COLO668 (cell line): ENCODE measurements at regions not wholly inside any gene's neighbourhood (a gene's known extent, or its start where the extent isn't known, plus 50 kb on each side); places are given as distances from the start of the nearest gene placed in this dataset.

Experiments used
- DNase-seq: peaks from one replicate; lab custom pipeline; 2025; ENCODE audit not compliant: unreplicated experiment; lab: John Stamatoyannopoulos, UW

DNA sequence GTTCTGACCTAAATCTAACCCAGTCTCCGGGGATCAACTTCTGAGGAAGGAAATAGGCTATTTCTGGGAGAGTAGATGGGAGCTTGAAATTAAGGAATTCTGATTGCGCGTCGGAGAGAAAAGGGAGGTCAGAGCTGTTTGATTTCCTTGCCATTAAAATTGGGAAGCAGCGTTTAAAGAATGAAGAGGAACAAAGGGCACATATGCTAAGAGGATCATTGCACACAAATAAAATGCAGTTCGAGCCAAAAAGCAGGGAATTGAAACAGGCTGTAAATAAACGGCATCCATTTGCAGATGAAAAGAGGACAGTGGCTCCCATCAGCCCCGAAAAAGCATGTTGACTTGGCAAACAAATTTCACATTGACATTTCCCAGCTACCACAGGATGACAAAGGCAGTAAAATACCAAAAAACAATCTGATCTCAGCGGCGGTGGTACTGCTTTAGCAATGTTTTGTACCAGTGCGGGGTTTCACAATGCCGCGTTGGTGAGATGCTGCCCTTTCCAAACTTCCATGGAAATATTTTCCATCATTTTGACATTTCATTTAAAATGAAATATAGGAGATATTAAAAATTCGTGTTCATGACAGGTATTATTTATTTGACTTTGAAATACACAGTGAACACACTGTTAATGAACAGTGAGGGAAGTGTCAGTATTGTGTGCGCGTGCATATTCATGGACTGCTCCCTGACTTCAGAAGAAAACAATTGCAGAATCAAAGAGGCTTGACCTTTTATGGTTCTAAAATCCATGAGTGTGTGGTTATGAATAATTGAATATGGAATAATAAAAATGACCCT is 108.8 kb downstream of the SQOR start:
- DNase-seq: no peak

DNA sequence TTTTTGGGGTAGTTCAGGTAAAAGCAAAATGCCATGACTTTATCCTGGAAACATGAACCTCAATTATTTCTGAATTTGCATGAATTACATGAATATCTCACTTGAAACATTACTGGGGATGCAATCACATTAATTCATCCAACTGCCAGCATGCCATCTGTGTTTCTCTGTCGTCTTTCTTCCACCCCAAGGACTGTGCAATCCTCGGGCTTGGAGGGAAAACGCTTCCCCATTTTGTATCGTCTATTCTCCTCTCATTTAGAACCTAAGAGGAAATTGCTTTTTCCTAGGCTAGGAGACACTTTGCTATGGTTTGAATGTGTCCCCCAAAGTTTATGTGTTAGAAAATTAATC is 109.4 kb downstream of the SQOR start:
- DNase-seq: no peak

DNA sequence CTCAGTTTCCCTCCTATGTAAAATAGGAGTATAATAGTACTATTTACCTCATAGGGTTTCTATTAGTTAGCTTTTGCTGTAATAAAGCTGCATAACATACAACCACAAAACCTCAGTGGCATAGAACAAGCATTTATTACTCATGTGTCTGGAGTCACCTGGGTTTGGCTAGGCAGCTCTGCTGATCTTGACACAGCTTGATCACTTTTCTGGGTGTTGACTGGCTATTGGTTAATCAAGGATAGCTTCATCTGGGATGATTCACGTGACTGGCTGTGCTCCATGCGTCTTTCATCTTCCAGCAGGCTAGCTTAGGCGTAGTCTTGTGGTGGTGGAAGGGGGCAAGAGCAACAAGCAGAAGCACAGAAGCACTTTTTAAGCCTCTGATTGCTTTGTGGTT is 112.6 kb downstream of the SQOR start:
- DNase-seq: no peak

DNA sequence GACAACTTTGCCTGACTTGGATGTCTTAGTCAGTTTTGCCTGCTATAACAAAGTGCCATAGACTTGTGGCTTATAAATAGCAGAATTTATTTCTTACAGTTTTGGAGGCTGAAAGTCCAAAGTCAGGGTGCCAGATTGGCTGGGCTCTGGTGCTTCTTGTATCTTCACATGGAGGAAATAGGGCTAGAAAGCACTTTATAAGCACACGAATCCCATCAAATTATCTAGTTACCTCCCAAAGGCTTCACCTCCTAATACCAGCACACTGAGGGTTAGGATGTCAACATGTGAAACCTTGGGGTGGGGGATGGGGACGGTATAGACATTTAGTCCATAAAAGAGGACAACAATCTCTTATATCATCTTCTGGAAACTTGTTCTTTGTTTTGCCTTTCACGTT is 116.8 kb downstream of the SQOR start:
- no peak for DNase-seq

DNA sequence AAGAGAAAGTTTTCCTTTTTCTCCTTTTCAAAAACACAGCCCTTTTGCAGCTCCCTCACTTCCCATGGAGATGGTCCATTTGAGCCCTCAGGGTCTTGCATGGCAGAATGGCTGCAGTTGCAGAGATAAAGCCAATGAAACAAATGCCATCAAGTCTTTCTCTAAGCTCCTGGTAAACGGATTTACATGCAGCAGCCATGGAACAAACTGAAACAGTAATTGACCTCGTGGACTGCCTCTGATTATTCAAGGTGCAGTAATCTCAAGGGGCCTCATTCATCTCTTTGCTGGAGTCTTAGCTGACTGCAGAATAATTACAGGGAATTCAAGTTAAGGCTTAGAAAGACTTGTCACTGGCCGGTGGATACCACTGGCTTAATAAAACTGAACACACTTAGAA is 125.1 kb downstream of the SQOR start:
- no peak for DNase-seq

DNA sequence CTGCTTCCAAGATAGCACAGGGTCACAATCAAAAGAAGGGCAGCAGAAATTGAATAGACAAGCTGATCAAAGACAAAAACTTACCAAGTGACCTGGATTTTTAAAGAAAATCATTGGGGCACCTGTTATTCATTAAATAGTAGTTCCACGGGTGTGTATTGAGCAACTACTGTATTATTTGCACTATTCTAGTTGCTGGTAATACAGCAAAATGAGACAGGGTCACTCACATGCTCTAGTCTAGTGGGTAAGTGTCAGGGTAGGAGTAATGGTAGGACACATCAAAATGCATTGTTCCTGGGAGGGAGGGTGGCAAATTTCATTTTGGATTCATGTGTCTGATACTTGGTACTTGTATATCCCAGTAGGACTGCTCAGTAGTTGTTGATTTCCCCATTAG is 127.9 kb downstream of the SQOR start:
- DNase-seq: no peak

DNA sequence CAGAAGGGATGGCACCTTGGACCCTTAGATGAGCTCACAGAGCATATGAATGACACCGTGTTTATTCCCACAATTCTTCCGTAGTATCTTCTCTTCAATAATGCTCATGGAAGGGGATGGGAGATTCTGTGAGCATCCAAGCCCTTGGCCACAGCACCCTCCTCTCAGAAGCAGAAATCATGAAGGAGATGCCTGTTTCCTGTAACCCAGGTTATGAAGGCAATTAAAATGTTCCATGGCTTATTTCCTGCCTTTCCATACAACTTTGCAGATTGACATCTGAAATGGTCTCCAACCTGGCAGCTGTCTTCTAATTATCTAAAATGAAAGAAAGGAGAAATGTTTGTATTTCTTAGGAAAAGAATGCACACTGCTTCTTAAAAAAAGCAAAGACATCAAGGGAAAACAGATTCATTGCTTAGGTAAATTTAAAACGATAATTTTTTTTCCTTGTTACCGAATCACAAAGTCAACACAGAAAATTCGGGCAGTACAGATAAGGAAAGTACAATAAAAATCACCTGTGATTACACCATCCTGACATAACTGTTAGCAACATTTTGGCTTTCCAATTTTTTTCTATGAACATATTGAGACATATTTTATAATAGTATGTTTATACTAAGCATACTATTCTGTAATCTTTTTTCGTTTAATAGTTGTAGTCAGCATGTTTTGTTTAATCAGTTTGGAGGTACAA is 128.5 kb downstream of the SQOR start:
- DNase-seq: no peak

DNA sequence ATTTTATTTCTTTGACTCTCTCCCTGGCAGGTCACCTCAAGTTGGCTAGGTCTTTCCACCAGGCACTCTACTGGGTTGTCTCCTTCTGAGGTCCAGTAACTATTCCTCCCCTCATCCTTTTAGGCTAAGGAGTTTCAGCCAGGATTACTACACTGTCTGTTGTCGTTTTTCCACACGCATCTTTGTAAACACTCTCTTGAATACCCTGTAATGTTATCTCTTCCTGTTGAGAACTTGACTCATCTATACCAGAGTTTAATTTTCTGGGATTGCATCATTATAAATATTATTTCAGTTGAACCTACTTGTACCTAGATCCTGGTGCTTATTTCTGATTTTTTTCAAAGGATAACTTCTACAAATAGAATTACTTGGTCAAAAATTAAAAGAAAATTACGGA is 138.3 kb downstream of the SQOR start:
- DNase-seq: no peak

DNA sequence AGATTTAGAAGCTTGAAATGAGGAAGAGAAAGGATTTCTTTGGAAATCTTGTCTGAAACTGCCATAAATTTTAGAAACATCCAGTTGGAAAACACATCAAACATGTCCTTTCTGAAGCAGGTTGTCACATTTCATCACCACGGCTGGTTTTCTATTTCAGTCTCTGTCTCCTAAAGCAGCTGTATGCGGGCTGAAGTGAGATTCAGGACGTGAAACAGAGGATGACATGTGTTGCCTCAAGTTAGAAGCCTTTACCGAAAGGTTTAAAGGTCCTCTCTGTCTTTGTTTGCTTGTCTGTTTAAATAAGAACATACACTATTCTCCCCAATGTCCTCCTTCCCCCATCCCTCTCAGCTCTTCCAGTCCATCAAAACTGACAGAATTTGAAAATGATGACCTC is 141.9 kb downstream of the SQOR start:
- no peak for DNase-seq

DNA sequence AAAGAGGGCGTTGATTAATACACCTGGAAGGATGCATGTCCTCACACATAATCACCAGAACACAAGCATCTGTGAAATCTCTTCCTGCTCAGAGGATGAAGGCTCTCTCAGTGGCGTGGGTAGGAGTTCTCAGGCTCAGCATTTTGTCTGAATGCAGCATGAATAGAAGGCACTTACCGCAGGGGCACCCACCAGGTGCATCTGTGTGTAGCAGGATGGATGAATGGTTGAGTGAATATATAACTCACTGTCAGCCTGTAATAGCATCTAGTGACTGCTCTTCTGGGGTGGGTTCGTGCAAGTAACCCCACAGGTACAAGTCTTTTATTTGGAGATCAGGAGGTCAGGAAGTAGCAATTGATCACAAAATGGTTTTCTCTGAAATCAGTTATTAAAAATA is 143.0 kb downstream of the SQOR start:
- no peak for DNase-seq

DNA sequence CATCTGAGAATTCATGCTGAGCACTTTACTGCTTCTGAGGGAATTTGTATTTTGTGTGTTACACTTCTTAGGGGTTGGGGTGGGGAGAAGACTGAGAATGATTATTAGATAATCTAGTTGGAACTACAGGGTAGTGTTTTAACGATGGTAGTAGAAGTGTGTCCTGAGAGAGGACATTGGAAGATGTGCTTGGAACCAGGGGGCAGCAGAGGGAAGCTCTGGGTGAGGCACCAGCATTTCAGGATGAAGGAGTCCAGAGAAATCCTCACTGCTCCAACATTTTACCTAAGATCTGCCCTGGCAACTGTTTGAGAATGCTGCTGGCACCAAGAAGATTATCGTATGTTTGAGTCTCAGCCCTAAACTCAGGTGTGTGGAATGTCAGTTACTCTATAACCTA is 145.5 kb downstream of the SQOR start:
- no peak for DNase-seq

DNA sequence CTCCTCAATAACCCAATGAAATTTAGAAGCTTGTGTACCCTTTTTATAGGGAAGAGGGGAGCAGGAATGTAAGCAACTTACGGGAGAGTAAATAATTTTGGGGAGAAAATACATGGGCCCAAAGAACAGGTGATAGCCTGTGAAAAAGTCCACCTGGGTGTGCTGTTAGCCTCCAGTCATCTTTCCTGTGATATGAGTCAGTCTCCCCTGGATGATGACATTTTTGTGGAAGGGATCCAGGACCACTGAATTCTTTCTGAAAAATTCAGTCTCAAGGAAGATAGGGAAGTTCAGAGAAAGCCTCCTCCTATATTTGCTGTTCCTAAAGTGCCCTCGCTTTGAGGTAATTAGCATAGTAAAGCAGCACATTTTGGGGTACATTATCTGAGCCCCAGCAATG is 149.8 kb downstream of the SQOR start:
- DNase-seq: no peak

DNA sequence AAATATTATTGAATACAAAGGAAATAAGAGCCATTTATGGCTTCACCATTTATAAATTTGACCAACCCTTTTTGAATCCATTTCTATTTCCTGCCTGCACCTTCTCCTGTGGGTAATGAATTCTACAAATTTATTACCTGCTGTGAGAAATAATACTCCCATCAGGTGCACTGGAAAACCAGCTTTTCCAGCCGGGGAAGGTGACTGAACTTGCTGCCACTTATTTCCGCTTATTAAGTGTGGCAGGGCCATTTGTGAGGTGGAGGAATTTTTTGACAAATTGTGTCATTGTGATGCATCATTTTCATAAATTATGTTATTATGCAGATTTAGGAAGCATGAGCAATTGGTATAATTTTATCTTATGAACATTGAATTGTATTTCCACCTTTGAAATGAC is 151.1 kb downstream of the SQOR start:
- DNase-seq: no peak

DNA sequence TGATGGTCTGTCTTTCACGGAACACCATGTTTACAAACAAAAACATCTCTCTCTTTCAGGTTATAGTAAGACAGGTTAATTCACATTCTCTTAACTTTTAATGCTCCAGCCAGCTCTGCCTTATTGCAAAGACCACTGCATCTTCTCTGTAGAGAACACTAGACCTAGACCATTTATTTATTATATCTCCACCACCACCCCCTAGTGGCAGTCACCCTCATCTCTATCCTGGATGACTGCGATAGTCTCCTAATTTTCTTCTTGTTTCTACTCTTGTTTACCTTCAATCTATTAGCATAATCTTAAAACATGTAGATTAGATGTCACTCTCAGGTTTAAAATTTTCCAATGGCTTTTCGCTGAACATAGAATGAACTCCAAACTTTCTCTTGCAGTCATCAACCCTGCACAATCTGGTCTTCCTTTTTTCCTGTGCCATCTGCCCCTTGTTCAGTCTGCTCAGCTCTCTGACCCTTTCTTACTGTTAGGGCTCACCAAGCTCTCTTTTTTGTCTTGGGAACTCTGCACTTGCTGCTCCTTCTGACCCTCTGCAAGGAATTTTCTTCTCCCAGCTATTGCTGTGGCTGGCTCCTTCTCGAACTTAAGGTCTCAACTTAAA is 155.6 kb downstream of the SQOR start:
- DNase-seq: peak; percentile 15

DNA sequence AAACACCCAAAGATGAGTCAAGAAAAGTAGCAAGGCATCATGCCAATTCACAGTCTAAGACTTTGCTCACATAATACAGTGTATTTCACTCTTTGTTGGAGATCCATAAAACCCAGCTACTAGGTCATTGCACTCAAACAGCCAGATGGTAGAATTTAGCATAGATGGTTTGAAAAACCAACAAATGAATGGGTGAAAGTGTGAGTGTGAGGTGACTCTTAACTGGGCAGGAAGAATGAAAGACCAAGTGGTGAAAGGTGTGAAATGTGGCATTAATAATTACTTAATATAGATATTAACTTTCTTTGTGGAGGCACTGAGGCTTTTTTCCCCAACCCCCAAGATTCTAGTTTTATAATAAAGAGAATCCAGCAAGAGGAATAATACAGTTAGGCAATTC is 159.5 kb downstream of the SQOR start:
- no peak for DNase-seq

DNA sequence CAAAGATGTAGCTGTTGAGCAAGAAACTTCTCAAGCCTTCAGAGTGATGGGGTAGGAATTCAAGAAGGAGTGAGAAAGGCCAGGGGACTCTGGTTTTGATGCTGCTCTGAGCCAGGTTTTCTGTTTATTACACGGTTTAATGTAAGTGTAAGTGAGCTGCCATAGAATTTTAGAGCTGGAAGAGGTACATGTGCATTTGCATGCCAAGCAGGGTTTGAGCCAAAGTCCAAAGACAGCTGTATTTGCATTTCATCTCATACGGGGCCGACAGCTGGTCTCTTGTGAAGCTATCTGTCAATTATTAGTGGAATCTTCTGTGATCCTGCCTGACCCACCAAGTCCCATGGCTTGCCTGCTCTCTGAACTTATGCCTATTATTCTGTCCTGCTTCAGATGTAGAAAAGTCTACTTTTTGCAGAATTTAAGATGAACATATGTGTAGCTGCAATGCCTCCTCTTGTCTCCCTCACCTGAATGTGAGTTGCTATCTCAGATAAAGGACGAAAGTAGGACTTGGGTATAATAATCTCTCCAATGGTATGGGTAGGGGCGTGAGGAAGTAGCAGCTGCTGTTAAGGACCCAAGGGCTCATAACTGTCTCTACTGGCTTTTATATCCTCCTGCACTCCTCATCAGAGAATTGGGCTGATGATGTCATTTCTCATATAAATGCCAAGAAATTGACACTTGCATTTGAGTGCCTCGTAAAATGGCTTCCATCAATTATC is 160.0 kb downstream of the SQOR start:
- DNase-seq: peak; percentile 75

DNA sequence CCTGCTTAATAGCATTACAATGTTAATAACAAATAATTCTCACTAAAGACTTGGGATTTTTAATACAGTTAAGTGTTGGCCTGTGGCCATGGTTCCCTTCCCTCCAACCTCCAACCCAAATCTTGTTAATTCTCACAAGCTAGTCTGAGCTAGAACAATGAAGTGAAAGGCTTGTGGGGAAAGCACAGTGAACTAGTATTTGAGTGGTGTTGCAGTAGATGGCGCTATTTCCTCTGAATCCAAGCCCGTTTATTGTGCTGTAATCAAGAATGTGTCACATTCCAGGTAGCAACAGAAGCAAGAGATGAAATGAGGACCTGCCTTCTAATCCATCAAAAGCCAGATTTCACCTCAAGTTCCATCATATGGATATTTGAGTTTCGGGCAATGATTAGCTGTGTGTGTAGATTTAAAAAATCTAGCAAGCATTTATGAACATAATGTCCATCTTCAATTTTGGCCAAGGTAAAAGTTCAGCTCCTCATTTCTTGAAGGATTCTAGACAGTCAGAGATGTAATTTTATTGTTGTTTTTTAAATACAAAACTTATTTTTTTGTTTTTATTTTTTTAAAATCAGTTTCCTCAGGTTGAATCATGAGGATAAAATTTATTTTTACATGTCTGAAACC is 160.7 kb downstream of the SQOR start:
- DNase-seq: peak; percentile 57

DNA sequence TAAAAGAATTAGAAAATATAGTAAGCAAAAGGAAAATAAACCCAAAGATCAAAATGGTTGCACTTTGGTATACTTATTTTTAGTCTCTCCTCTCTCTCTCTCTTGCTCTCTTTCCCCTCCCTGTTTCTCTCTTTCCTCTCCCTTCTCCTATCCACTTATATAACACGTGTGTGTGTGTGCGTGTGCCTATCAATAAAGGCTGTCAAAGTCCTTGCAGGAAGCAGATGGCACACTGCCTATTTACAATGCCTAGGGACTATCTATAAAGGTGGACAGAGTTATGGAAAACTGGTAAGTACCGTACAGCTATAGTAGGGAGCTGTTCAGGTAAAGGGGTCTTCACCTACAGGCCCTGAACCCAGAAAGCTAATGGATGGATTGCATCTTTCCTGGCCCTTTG is 161.6 kb downstream of the SQOR start:
- DNase-seq: peak; percentile 35

DNA sequence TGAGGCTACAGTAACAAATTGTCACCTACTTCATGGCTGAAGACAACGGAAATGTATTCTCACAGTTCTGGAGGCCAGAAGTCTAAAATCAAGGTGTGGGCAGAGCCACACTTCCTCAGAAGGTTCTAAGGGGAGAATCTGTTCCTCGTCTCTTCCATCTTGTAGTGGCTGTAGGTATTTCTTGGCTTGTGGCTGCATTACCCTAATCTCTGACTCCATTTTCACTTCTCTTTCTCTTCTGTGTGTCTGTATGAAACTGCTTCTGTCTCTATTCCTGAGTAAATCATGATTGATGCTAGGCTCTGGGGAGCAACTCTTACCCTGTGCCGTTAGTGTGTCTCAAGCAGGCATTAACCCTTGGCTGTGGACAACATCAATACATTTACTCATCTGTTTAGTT is 164.7 kb downstream of the SQOR start:
- no peak for DNase-seq

DNA sequence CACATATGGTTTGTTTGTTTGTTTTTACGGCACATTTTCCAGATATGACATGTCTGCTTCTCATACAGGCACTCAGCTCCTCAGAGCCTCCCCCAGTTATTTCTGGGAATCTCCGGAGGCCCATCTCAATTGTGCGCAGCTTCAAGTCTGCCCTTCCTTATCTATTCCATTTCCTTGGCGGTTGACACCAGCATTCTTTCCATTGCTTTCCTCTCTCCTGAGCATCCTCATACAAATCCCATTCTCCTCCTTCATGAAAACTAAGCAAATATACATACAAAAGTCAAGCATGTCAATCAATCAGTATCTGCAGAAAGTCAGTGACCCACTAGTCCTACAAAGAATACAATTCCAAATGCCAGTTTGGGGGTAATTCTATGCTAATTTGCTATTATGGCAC is 166.7 kb downstream of the SQOR start:
- no peak for DNase-seq

DNA sequence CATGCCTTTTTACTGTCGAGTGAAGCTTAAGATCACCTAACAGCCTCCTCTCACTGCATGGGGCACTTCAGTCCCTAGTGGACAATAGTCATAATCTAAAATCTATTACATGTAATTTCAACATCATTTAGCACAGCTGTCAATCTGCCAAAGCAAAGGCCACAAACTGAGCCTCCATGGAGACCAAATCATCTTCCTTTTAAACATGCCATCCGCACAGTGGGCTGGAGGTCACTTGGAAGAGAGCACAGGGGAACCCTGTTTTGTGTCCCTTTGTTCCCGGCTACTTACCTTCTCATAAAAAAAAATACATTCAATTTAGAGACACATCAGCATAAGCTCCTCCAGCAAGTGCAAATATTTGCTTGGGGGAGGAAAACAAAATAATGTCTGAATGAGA is 167.3 kb downstream of the SQOR start:
- DNase-seq: peak; percentile 78
